ENCODE measurements at regions not wholly inside any gene's neighbourhood (a gene's known extent, or its start where the extent isn't known, plus 50 kb on each side); places are given as distances from the start of the nearest gene placed in this dataset.

GRCh38 chr10:35843524-35844181 lies 201.6 kb upstream of the FZD8 start:
- peak overlapping the region; percentile 58 for H3K27ac ChIP-seq
- DNase-seq (ENCODE audit: low read depth in 1 of 2, low spot score in 1 of 2) = peak; percentile 20 to 73
- no peaks in the 10 kb centered on the region for H3K27me3 ChIP-seq
- H3K4me3 ChIP-seq = no peak overlapping the region
- no peaks in the 10 kb centered on the region for H3K9me3 ChIP-seq (ENCODE audit: low read depth)
- peaks cover 26% of the 10 kb centered on the region for H3K4me1 ChIP-seq (ENCODE audit: low read depth)
- TF ChIP-seq CTCF (IDR thresholded peaks at IDR 0.05; ENCODE audit: low read depth, low read length) = no peak
- no peaks in the 10 kb centered on the region for H3K36me3 ChIP-seq

- Histone ChIP-seq H3K4me3 (no peak overlapping the region), H3K36me3 (no peaks in the 10 kb centered on the region), H3K27ac (no peak overlapping the region), H3K4me1 (ENCODE audit: low read depth) (no peaks in the 10 kb centered on the region), H3K27me3 (no peaks in the 10 kb centered on the region), H3K9me3 (ENCODE audit: low read depth) (no peaks in the 10 kb centered on the region)
- no peak for DNase-seq (ENCODE audit: low read depth in 1 of 2, low spot score in 1 of 2)
- no peak for TF ChIP-seq CTCF (IDR thresholded peaks at IDR 0.05; ENCODE audit: low read depth, low read length)
Observed at GRCh38 chr10:35838054-35838453, 196.0 kb upstream of the FZD8 start.

- no peak for TF ChIP-seq CTCF (IDR thresholded peaks at IDR 0.05; ENCODE audit: low read depth, low read length)
- H3K27me3 ChIP-seq = no peaks in the 10 kb centered on the region
Observed at GRCh38 chr10:35835545-35835944, 193.4 kb upstream of the FZD8 start.

GRCh38 chr10:35834877-35835494 lies 192.9 kb upstream of the FZD8 start:
- Histone ChIP-seq H3K27me3 (no peaks in the 10 kb centered on the region), H3K4me3 (no peak overlapping the region), H3K36me3 (no peaks in the 10 kb centered on the region), H3K9me3 (ENCODE audit: low read depth) (no peaks in the 10 kb centered on the region), H3K4me1 (ENCODE audit: low read depth) (no peaks in the 10 kb centered on the region), H3K27ac (no peak overlapping the region)
- no peak for DNase-seq (ENCODE audit: low read depth in 1 of 2, low spot score in 1 of 2)
- no peak for TF ChIP-seq CTCF (IDR thresholded peaks at IDR 0.05; ENCODE audit: low read depth, low read length)

More at GRCh38 chr10:35835545-35835944, 193.4 kb upstream of the FZD8 start:
- Histone ChIP-seq H3K36me3 (no peaks in the 10 kb centered on the region), H3K27ac (no peak overlapping the region), H3K4me1 (ENCODE audit: low read depth) (no peaks in the 10 kb centered on the region), H3K4me3 (no peak overlapping the region), H3K9me3 (ENCODE audit: low read depth) (no peaks in the 10 kb centered on the region)
- no peak for DNase-seq (ENCODE audit: low read depth in 1 of 2, low spot score in 1 of 2)

- Histone ChIP-seq H3K4me3 (no peak overlapping the region), H3K27ac (no peak overlapping the region), H3K27me3 (no peaks in the 10 kb centered on the region), H3K4me1 (ENCODE audit: low read depth) (no peaks in the 10 kb centered on the region), H3K36me3 (no peaks in the 10 kb centered on the region), H3K9me3 (ENCODE audit: low read depth) (no peaks in the 10 kb centered on the region)
- TF ChIP-seq CTCF (IDR thresholded peaks at IDR 0.05; ENCODE audit: low read depth, low read length) = no peak
- no peak for DNase-seq (ENCODE audit: low read depth in 1 of 2, low spot score in 1 of 2)
Observed at GRCh38 chr10:35827783-35828182, 185.7 kb upstream of the FZD8 start.
